ENCODE measurements at regions not wholly inside any gene's neighbourhood (a gene's known extent, or its start where the extent isn't known, plus 50 kb on each side); places are given as distances from the start of the nearest gene placed in this dataset.
"Not testable (repeated sequence)": the region's sequence is repeated elsewhere in the genome, so short reads cannot be mapped to it uniquely, and the experiment has no call there.

DNA sequence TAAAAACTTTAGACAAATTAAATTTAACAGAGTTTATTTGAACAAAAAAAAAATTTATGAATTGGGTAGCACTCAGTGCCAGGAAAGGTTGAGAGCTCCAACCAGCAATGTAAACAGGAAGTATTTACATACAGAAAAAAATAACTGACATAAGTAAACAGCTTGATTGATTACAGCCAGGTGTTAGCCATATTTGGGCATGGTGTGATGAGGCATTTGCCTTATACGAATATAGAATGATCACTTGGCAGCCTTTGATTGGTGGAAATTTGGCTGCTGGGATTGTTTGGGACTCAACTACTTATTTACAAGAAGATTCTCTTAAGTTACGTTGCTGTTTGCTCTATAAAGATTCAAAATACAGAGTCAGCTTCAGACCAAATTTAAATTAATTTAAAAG lies 172.0 kb downstream of the ADAM29 start:
- H3K9ac ChIP-seq (ENCODE audit: low read depth, low read length, poor library complexity, severe bottlenecking) = no peak overlapping the region
- no peaks in the 10 kb centered on the region for H3K4me1 ChIP-seq (ENCODE audit: insufficient read depth, low read length, poor library complexity, severe bottlenecking)
- H3K79me2 ChIP-seq (ENCODE audit: insufficient read depth, low read length) = no peaks in the 10 kb centered on the region
- H3K9me3 ChIP-seq (ENCODE audit: insufficient read depth, low read depth, low read length) = no peaks in the 10 kb centered on the region
- no peak overlapping the region for H3K4me2 ChIP-seq (ENCODE audit: low read depth, low read length, poor library complexity, severe bottlenecking)
- H3F3A ChIP-seq (ENCODE audit: low read depth) = no peaks in the 10 kb centered on the region
- no peak overlapping the region for H3K4me3 ChIP-seq (ENCODE audit: low read length, poor library complexity, severe bottlenecking)
- no peak overlapping the region for H2AFZ ChIP-seq (ENCODE audit: low read length)
- H3K9me2 ChIP-seq (replicated peaks; ENCODE audit: low read depth, low read length) = no peaks in the 10 kb centered on the region
- TF ChIP-seq, protein P1, sequence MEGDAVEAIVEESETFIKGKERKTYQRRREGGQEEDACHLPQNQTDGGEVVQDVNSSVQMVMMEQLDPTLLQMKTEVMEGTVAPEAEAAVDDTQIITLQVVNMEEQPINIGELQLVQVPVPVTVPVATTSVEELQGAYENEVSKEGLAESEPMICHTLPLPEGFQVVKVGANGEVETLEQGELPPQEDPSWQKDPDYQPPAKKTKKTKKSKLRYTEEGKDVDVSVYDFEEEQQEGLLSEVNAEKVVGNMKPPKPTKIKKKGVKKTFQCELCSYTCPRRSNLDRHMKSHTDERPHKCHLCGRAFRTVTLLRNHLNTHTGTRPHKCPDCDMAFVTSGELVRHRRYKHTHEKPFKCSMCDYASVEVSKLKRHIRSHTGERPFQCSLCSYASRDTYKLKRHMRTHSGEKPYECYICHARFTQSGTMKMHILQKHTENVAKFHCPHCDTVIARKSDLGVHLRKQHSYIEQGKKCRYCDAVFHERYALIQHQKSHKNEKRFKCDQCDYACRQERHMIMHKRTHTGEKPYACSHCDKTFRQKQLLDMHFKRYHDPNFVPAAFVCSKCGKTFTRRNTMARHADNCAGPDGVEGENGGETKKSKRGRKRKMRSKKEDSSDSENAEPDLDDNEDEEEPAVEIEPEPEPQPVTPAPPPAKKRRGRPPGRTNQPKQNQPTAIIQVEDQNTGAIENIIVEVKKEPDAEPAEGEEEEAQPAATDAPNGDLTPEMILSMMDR (conservative IDR thresholded peaks at IDR 0.05; ENCODE audit: low read length) = no peak
- no peak for TF ChIP-seq EZH2phosphoT487 (IDR thresholded peaks at IDR 0.05; ENCODE audit: borderline replicate concordance)
- H3K36me3 ChIP-seq (ENCODE audit: insufficient read depth, low read length) = no peaks in the 10 kb centered on the region
- no peaks in the 10 kb centered on the region for H4K20me1 ChIP-seq (ENCODE audit: insufficient read depth, low read length, poor library complexity, severe bottlenecking)
- H3K27me3 ChIP-seq (ENCODE audit: insufficient read depth, low read length, poor library complexity, severe bottlenecking) = no peaks in the 10 kb centered on the region

DNA sequence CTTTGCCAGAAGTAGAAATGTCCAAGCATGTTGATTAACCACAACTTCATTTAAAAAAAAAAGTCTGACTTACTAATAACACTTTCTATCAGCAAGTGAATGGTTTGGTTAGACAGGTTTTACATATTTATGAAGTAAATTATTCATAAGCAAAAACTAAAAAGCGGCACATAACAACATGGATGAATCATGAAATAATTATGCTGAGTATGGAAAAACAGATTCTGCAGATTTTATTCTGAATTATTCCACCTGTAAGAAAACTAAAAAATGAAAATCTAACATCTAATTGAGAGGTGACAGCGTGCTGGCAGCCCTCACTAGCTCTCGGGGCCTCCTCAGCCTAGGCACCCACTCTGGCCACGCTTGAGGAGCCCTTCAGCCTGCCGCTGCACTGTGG lies 173.5 kb downstream of the ADAM29 start:
- H2AFZ ChIP-seq (ENCODE audit: low read length) = no peak overlapping the region
- H3F3A ChIP-seq (ENCODE audit: low read depth) = no peaks in the 10 kb centered on the region
- H3K27me3 ChIP-seq (ENCODE audit: insufficient read depth, low read length, poor library complexity, severe bottlenecking) = no peaks in the 10 kb centered on the region
- H3K9me2 ChIP-seq (replicated peaks; ENCODE audit: low read depth, low read length) = no peaks in the 10 kb centered on the region
- no peak overlapping the region for H3K4me3 ChIP-seq (ENCODE audit: low read length, poor library complexity, severe bottlenecking)
- no peaks in the 10 kb centered on the region for H3K79me2 ChIP-seq (ENCODE audit: insufficient read depth, low read length)
- no peaks in the 10 kb centered on the region; the same call in 1 of the 2 replicates for H3K9me3 ChIP-seq (ENCODE audit: insufficient read depth, low read depth, low read length)
- H3K36me3 ChIP-seq (ENCODE audit: insufficient read depth, low read length) = no peaks in the 10 kb centered on the region
- no peaks in the 10 kb centered on the region for H4K20me1 ChIP-seq (ENCODE audit: insufficient read depth, low read length, poor library complexity, severe bottlenecking)
- H3K4me1 ChIP-seq (ENCODE audit: insufficient read depth, low read length, poor library complexity, severe bottlenecking) = no peaks in the 10 kb centered on the region
- TF ChIP-seq EZH2phosphoT487 (IDR thresholded peaks at IDR 0.05; ENCODE audit: borderline replicate concordance) = no peak
- TF ChIP-seq, protein P1 (conservative IDR thresholded peaks at IDR 0.05; ENCODE audit: low read length) = no peak
- H3K9ac ChIP-seq (ENCODE audit: low read depth, low read length, poor library complexity, severe bottlenecking) = no peak overlapping the region
- H3K4me2 ChIP-seq (ENCODE audit: low read depth, low read length, poor library complexity, severe bottlenecking) = no peak overlapping the region

- H3K4me1 ChIP-seq (ENCODE audit: insufficient read depth, low read length, poor library complexity, severe bottlenecking) = no peaks in the 10 kb centered on the region
- no peak overlapping the region for H2AFZ ChIP-seq (ENCODE audit: low read length)
- TF ChIP-seq EZH2phosphoT487 (IDR thresholded peaks at IDR 0.05; ENCODE audit: borderline replicate concordance) = no peak
- TF ChIP-seq, protein P1 (conservative IDR thresholded peaks at IDR 0.05; ENCODE audit: low read length) = no peak
These were observed 174.0 kb downstream of the ADAM29 start for GRCh38 chr4:175092114-175092513.

DNA sequence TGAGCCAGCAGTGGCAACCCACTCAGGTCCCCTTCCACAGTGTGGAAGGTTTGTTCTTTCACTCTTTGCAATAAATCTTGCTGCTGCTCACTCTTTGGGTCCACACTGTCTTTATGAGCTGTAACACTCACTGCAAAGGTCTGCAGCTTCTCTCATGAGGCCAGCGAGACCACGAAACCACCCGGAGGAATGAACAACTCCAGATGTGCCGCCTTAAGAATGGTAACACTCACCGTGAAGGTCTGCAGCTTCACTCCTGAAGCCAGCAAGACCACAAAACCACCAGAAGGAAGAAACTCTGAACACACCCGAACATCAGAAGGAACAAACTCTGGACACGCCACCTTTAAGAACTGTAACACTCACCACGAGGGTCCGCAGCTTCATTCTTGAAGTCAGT lies 174.9 kb downstream of the ADAM29 start:
- H3K4me2 ChIP-seq (ENCODE audit: low read depth, low read length, poor library complexity, severe bottlenecking); H3F3A ChIP-seq (ENCODE audit: low read depth); H3K79me2 ChIP-seq (ENCODE audit: insufficient read depth, low read length); H2AFZ ChIP-seq (ENCODE audit: low read length); H3K9me2 ChIP-seq (replicated peaks; ENCODE audit: low read depth, low read length); H3K9me3 ChIP-seq (ENCODE audit: insufficient read depth, low read depth, low read length); H4K20me1 ChIP-seq (ENCODE audit: insufficient read depth, low read length, poor library complexity, severe bottlenecking); H3K27me3 ChIP-seq (ENCODE audit: insufficient read depth, low read length, poor library complexity, severe bottlenecking); H3K9ac ChIP-seq (ENCODE audit: low read depth, low read length, poor library complexity, severe bottlenecking); H3K4me3 ChIP-seq (ENCODE audit: low read length, poor library complexity, severe bottlenecking); H3K4me1 ChIP-seq (ENCODE audit: insufficient read depth, low read length, poor library complexity, severe bottlenecking); H3K36me3 ChIP-seq (ENCODE audit: insufficient read depth, low read length): not testable (repeated sequence)

More at GRCh38 chr4:175092114-175092513, 174.0 kb downstream of the ADAM29 start:
- no peak overlapping the region for H3K4me3 ChIP-seq (ENCODE audit: low read length, poor library complexity, severe bottlenecking)
- no peaks in the 10 kb centered on the region for H3K27me3 ChIP-seq (ENCODE audit: insufficient read depth, low read length, poor library complexity, severe bottlenecking)
- H3K4me2 ChIP-seq (ENCODE audit: low read depth, low read length, poor library complexity, severe bottlenecking) = no peak overlapping the region
- no peaks in the 10 kb centered on the region for H3K9me2 ChIP-seq (replicated peaks; ENCODE audit: low read depth, low read length)
- H3K36me3 ChIP-seq (ENCODE audit: insufficient read depth, low read length) = no peaks in the 10 kb centered on the region
- no peaks in the 10 kb centered on the region for H3K79me2 ChIP-seq (ENCODE audit: insufficient read depth, low read length)
- no peaks in the 10 kb centered on the region; the same call in 1 of the 2 replicates for H3K9me3 ChIP-seq (ENCODE audit: insufficient read depth, low read depth, low read length)
- no peak overlapping the region for H3K9ac ChIP-seq (ENCODE audit: low read depth, low read length, poor library complexity, severe bottlenecking)
- no peaks in the 10 kb centered on the region for H3F3A ChIP-seq (ENCODE audit: low read depth)
- H4K20me1 ChIP-seq (ENCODE audit: insufficient read depth, low read length, poor library complexity, severe bottlenecking) = no peaks in the 10 kb centered on the region
